Epithelial cell of esophagus (primary cell): ENCODE measurements at regions not wholly inside any gene's neighbourhood (a gene's known extent, or its start where the extent isn't known, plus 50 kb on each side); places are given as distances from the start of the nearest gene placed in this dataset.

Experiments
- DNase-seq: peaks from one replicate; pipeline ENCODE4 v3.0.0; 2010; ENCODE audit warnings: low read depth
- H3K4me3 ChIP-seq: 2 replicates; pipeline ENCODE4 v1.5.1; 2011; ENCODE audit warnings: mild to moderate bottlenecking, low read length, control low read depth
- TF ChIP-seq, protein P1 (sequence below): IDR thresholded peaks from 2 replicates; pipeline ENCODE4 v1.5.1; 2011; ENCODE audit warnings: low read depth, mild to moderate bottlenecking, low read length, control low read depth, inconsistent platforms; ENCODE audit not compliant: insufficient read depth; ENCODE audit errors: missing control alignments

DNA sequence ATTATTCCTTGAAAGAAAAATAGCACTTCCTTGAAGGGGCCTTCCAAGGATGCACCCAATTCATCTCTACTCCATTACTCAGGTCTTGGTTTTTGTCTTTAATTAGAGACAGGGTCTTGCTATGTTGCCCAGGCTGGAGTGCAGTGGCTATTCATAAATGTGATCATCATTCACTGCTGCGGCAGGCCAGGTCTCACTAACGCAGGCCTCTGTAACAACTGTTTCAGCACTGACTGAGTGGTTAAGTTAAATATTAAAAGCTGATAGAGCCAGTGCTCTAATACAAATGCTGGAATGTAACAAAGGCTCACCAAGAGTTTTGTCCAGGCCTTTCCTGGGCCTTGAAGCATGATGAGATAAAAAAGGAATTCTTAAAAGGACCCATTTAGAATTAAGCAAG is 61.4 kb upstream of the GNAZ start:
- no peak for DNase-seq
- TF ChIP-seq, protein P1, sequence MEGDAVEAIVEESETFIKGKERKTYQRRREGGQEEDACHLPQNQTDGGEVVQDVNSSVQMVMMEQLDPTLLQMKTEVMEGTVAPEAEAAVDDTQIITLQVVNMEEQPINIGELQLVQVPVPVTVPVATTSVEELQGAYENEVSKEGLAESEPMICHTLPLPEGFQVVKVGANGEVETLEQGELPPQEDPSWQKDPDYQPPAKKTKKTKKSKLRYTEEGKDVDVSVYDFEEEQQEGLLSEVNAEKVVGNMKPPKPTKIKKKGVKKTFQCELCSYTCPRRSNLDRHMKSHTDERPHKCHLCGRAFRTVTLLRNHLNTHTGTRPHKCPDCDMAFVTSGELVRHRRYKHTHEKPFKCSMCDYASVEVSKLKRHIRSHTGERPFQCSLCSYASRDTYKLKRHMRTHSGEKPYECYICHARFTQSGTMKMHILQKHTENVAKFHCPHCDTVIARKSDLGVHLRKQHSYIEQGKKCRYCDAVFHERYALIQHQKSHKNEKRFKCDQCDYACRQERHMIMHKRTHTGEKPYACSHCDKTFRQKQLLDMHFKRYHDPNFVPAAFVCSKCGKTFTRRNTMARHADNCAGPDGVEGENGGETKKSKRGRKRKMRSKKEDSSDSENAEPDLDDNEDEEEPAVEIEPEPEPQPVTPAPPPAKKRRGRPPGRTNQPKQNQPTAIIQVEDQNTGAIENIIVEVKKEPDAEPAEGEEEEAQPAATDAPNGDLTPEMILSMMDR, result no peak
- no peak overlapping the region for H3K4me3 ChIP-seq
